Endothelial cell of umbilical vein (primary cell): ENCODE measurements at regions not wholly inside any gene's neighbourhood (a gene's known extent, or its start where the extent isn't known, plus 50 kb on each side); places are given as distances from the start of the nearest gene placed in this dataset.

ENCODE experiments used
- BruUV-seq: library from RNA; stranded (reverse); fragments of 400-500 nt; replicated peaks from 2 replicates; lab custom pipeline; 2021; lab: Mats Ljungman, UMichigan
- CTCF ChIA-PET: fragments of 300-600, 350-600 bp; sonication (Branson Sonifier 250); formaldehyde crosslinking; loops from one replicate; lab custom pipeline; 2021; ENCODE audit warnings: antibody characterized with exemption, inconsistent platforms; lab: Charles Lee
- POLR2A ChIA-PET: fragments of 300-600, 350-600 bp; sonication (Branson Sonifier 250); formaldehyde crosslinking; loops from one replicate; lab custom pipeline; 2021; ENCODE audit warnings: antibody characterized with exemption, inconsistent platforms; lab: Charles Lee
- DNase-seq: peaks from one replicate; pipeline ENCODE4 v3.0.0-alpha.2; 2011; ENCODE audit warnings: low read depth, low spot score
- FAIRE-seq: peaks from 2 replicates; lab custom pipeline; 2011; peaks lifted over from hg19 to GRCh38; lab: Jason Lieb, UNC
- H2AFZ ChIP-seq: 2 replicates; pipeline ENCODE4 v1.6.0; 2012; ENCODE audit warnings: low read depth, low read length, control low read depth, inconsistent platforms
- H3K27ac ChIP-seq: 2 replicates; pipeline ENCODE4 v1.5.1; 2011; ENCODE audit warnings: low read depth, mild to moderate bottlenecking, control low read depth, low read length, moderate library complexity; ENCODE audit not compliant: insufficient read depth
- H3K27me3 ChIP-seq, 2 experiments: 2 replicates each; pipeline versions ENCODE4 v1.6.0 to v1.6.1; 2011; ENCODE audit warnings: low read length in 2 of 2, mixed read lengths in 1 of 2; ENCODE audit not compliant: control insufficient read depth in 2 of 2, insufficient read depth in 2 of 2
- H3K36me3 ChIP-seq, 2 experiments: 2 replicates in 1 of 2; 3 replicates in 1 of 2; pipeline ENCODE4 v1.5.1; 2011; ENCODE audit warnings: low read length in 2 of 2, mild to moderate bottlenecking in 1 of 2, moderate library complexity in 1 of 2; ENCODE audit not compliant: control insufficient read depth in 2 of 2, insufficient read depth in 2 of 2; ENCODE audit errors: extremely low read depth in 1 of 2
- H3K4me1 ChIP-seq: 3 replicates; pipeline ENCODE4 v1.5.1; 2011; ENCODE audit warnings: mild to moderate bottlenecking, low read length; ENCODE audit not compliant: control insufficient read depth, insufficient read depth; ENCODE audit errors: extremely low read depth
- H3K4me2 ChIP-seq: 2 replicates; pipeline ENCODE4 v1.6.1; 2011; ENCODE audit warnings: low read length, control low read depth, mixed read lengths; ENCODE audit not compliant: insufficient read depth
- H3K4me3 ChIP-seq, 3 experiments: fragments of 200-600 bp in 1 of 3; sonication (generic), shearing (Covaris generic) in 1 of 3; replicated peaks in 1 of 3; 2 replicates each; pipeline ENCODE4 v1.5.1; 2011 to 2016; ENCODE audit warnings: control low read depth in 3 of 3, low read length in 3 of 3, mild to moderate bottlenecking in 2 of 3, inconsistent platforms in 1 of 3, low read depth in 1 of 3, moderate library complexity in 1 of 3; ENCODE audit not compliant: insufficient read depth in 1 of 3
- H3K79me2 ChIP-seq: 2 replicates; pipeline ENCODE4 v1.6.0; 2012; ENCODE audit warnings: low read length, inconsistent platforms; ENCODE audit not compliant: control insufficient read depth, insufficient read depth
- H3K9ac ChIP-seq: replicated peaks from 2 replicates; pipeline ENCODE3; 2011; ENCODE audit warnings: low read length, control low read depth; ENCODE audit not compliant: insufficient read depth; ENCODE audit errors: extremely low read depth
- H3K9me1 ChIP-seq: replicated peaks from 3 replicates; pipeline ENCODE4 v1.6.0; 2011; ENCODE audit warnings: mild to moderate bottlenecking, low read length; ENCODE audit not compliant: control insufficient read depth, insufficient read depth; ENCODE audit errors: extremely low read depth
- H3K9me3 ChIP-seq: replicated peaks from 2 replicates; pipeline ENCODE4 v1.5.1; 2012; ENCODE audit warnings: low read length, inconsistent platforms; ENCODE audit not compliant: control insufficient read depth, insufficient read depth
- H4K20me1 ChIP-seq: replicated peaks from 2 replicates; pipeline ENCODE3; 2011; ENCODE audit warnings: mild to moderate bottlenecking, low read length; ENCODE audit not compliant: control insufficient read depth, insufficient read depth; ENCODE audit errors: extremely low read depth
- CTCF ChIP-seq, 2 donors: IDR thresholded peaks; 1 replicate in 1 of 2; 2 replicates in 1 of 2; pipeline ENCODE4 v1.5.1; 2011; ENCODE audit warnings: low read length in 2 of 2, mild to moderate bottlenecking in 2 of 2, moderate library complexity in 2 of 2, control low read depth in 1 of 2, inconsistent platforms in 1 of 2, low read depth in 1 of 2; ENCODE audit not compliant: insufficient read depth in 1 of 2; ENCODE audit errors: extremely low read depth in 1 of 2
- EZH2 ChIP-seq: IDR thresholded peaks from 2 replicates; pipeline ENCODE4 v1.6.1; 2012; ENCODE audit warnings: borderline replicate concordance, low read depth, mild to moderate bottlenecking, moderate library complexity, low read length, inconsistent platforms; ENCODE audit not compliant: severe bottlenecking
- FOS ChIP-seq: IDR thresholded peaks from 2 replicates; pipeline ENCODE4 v1.6.1; 2011; ENCODE audit warnings: mild to moderate bottlenecking, low read length, moderate library complexity, borderline replicate concordance; ENCODE audit not compliant: insufficient read depth
- GATA2 ChIP-seq: IDR thresholded peaks from 2 replicates; pipeline ENCODE4 v1.7.0; 2011; ENCODE audit warnings: low read depth, mild to moderate bottlenecking, moderate library complexity, mixed read lengths, low read length; ENCODE audit not compliant: insufficient read length, insufficient read depth
- JUN ChIP-seq: IDR thresholded peaks from 2 replicates; pipeline ENCODE4 v1.6.1; 2011; ENCODE audit warnings: borderline replicate concordance, low read depth; ENCODE audit not compliant: insufficient read length, insufficient read depth
- MYC ChIP-seq: IDR thresholded peaks from one replicate; pipeline ENCODE4 v1.6.1; 2011; ENCODE audit warnings: mild to moderate bottlenecking, low read depth, low read length
- POLR2A ChIP-seq: IDR thresholded peaks from 2 replicates; pipeline ENCODE4 v1.6.1; 2012; ENCODE audit warnings: low read depth, mild to moderate bottlenecking, control low read depth, low read length
- POLR2AphosphoS5 ChIP-seq: IDR thresholded peaks from 2 replicates; pipeline ENCODE4 v1.6.1; 2012; ENCODE audit warnings: low read depth, mild to moderate bottlenecking, control low read depth, low read length, moderate library complexity; ENCODE audit not compliant: insufficient read depth
- dilution Hi-C: fragments of 300-500 bp; cut with MboI; formaldehyde crosslinking; loops from one replicate; pipeline ENCODE4 v1.15.0; 2019; ENCODE audit warnings: low sequenced_read_pairs; ENCODE audit not compliant: extremely low pct_ligation_motif_present
- intact Hi-C: fragments of 100-400 bp; cut with micrococcal nuclease; formaldehyde crosslinking; loops from one replicate; pipeline ENCODE4 v1.10.0; 2022

- FAIRE-seq, result no peak
- no peaks in the 10 kb centered on the region for H3K9me1 ChIP-seq
- dilution Hi-C loops (no loop called here), intact Hi-C loops (no loop called here)
- H3K4me1 ChIP-seq, result no peaks in the 10 kb centered on the region
- no peak overlapping the region for H3K4me3 ChIP-seq
- H3K27ac ChIP-seq, result no peak overlapping the region
- H3K9ac ChIP-seq, result no peak overlapping the region
- ChIA-PET POLR2A (no interaction called here), CTCF (no interaction called here)
- no TSS peak for BruUV-seq
- no peaks in the 10 kb centered on the region for H3K36me3 ChIP-seq
- DNase-seq, result peak; percentile 12
- H2AFZ ChIP-seq, result no peak overlapping the region
- TF ChIP-seq POLR2AphosphoS5 (no peak), GATA2 (no peak), FOS (peak; percentile 61), MYC (no peak), CTCF (IDR thresholded peaks at IDR 0.05; ENCODE audit: extremely low read depth in 1 of 2, insufficient read depth in 1 of 2, low read depth in 1 of 2, low read length in 2 of 2) (no peak)
- H4K20me1 ChIP-seq, result no peaks in the 10 kb centered on the region
- no peak overlapping the region for H3K4me2 ChIP-seq
- no peaks in the 10 kb centered on the region for H3K79me2 ChIP-seq
- H3K9me3 ChIP-seq, result no peaks in the 10 kb centered on the region
- no peaks in the 10 kb centered on the region for H3K27me3 ChIP-seq
Observed at GRCh38 chr14:66043921-66044320, 442.2 kb upstream of the CCDC196 start.

- dilution Hi-C loops, result no loop called here
- Histone ChIP-seq H3K4me1 (no peaks in the 10 kb centered on the region), H4K20me1 (no peaks in the 10 kb centered on the region), H3K9me3 (no peaks in the 10 kb centered on the region), H3K4me2 (no peak overlapping the region), H3K36me3 (no peaks in the 10 kb centered on the region), H3K27ac (no peak overlapping the region), H3K4me3 (no peak overlapping the region), H3K9ac (no peak overlapping the region), H2AFZ (no peak overlapping the region), H3K79me2 (no peaks in the 10 kb centered on the region), H3K27me3 (peaks cover 0 to 2% of the 10 kb centered on the region in 2 experiments), H3K9me1 (no peaks in the 10 kb centered on the region)
- BruUV-seq, result no TSS peak
- no peak for TF ChIP-seq POLR2A
- TF ChIP-seq FOS, result no peak
- TF ChIP-seq GATA2, result no peak
- TF ChIP-seq MYC, result no peak
- no peak for TF ChIP-seq CTCF (IDR thresholded peaks at IDR 0.05; ENCODE audit: extremely low read depth in 1 of 2, insufficient read depth in 1 of 2, low read depth in 1 of 2, low read length in 2 of 2)
- TF ChIP-seq JUN, result no peak
- no peak for TF ChIP-seq POLR2AphosphoS5
- no peak for TF ChIP-seq EZH2
- POLR2A ChIA-PET, result no interaction called here
- FAIRE-seq (no peak), DNase-seq (peak; percentile 51)
- CTCF ChIA-PET, result no interaction called here
- intact Hi-C loops, result no loop called here
Observed at GRCh38 chr14:66045572-66046021, 440.6 kb upstream of the CCDC196 start.
